GM12891 (cell line): ENCODE measurements at regions not wholly inside any gene's neighbourhood (a gene's known extent, or its start where the extent isn't known, plus 50 kb on each side); places are given as distances from the start of the nearest gene placed in this dataset.

Experiments used
- PAX5 ChIP-seq: IDR thresholded peaks from 2 replicates; pipeline ENCODE4 v1.6.1; 2011; ENCODE audit warnings: low read length, moderate library complexity, mild to moderate bottlenecking; ENCODE audit not compliant: insufficient read depth, severe bottlenecking
- POLR2A ChIP-seq: IDR thresholded peaks from 2 replicates; pipeline ENCODE4 v1.6.1; 2011; ENCODE audit warnings: low read depth, low read length, control low read depth
- POLR2AphosphoS5 ChIP-seq: IDR thresholded peaks from 2 replicates; pipeline ENCODE4 v1.6.1; 2011; ENCODE audit warnings: low read depth, low read length, control low read depth
- SPI1 ChIP-seq: IDR thresholded peaks from 2 replicates; pipeline ENCODE4 v1.6.1; 2011; ENCODE audit warnings: low read depth, low read length, control low read depth

DNA sequence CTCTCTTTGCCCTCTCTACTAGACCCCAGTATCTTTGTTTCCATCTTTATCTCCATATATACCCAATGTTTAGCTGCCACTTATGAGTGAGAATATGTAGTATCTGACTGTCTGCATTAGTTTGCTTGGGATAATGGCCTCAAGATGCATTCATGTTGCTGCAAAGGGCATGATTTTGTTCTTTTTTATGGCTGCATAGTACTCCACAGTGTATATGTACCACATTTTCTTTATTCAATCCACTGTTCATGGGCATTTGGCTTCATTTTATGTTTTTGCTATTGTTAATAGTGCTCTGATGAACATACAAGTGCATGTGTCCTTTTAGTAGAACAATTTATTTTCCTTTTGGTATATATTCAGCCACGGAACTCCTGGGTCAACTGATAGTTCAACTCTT is 671.5 kb upstream of the GRM7 start:
- TF ChIP-seq POLR2A (no peak), POLR2AphosphoS5 (no peak), PAX5 (no peak), SPI1 (no peak)
